DMS79 treated with DMSO at 0.1 percent for 48 hours (cell line): ENCODE measurements at regions not wholly inside any gene's neighbourhood (a gene's known extent, or its start where the extent isn't known, plus 50 kb on each side); places are given as distances from the start of the nearest gene placed in this dataset.
"Not testable (repeated sequence)": the region's sequence is repeated elsewhere in the genome, so short reads cannot be mapped to it uniquely, and the experiment has no call there.

Experiments used
- DNase-seq: peaks from one replicate; lab custom pipeline; 2025; lab: John Stamatoyannopoulos, UW

DNA sequence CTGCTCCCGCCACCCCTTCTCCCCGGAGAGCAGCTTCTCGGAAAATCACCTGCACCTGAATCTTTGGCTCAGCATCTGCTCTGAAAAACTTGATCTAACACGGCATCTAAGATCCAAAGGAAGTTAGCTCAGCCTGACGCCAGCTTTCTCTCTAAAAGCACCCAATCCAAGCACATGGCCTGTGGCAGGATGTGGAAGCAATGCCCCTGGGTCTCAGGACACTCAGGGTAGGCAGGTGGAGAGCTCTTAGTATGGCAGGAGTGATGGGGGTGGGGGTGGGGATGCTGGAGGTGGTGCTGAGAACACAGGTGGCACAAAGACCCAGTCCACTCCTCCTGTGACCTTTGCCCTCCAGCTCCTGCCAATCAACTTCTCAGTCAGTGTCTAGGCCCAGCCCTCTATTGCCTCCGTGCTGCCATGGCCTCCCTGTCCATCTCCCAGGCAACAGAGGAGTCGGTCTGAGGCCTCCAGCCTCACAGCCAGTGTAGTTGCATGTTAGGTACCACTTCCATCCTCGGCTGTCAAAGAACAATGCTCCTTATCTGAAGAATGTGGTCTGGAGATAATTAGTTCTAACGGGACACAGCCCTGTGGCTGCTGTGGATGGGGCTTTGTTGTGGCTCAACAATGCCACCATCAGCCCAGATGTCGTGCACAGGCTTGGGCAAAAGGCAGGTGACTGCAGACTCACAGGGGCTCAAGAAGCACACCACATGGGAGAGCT, 180.0 kb upstream of the C14orf180 start:
- DNase-seq, result no peak

DNA sequence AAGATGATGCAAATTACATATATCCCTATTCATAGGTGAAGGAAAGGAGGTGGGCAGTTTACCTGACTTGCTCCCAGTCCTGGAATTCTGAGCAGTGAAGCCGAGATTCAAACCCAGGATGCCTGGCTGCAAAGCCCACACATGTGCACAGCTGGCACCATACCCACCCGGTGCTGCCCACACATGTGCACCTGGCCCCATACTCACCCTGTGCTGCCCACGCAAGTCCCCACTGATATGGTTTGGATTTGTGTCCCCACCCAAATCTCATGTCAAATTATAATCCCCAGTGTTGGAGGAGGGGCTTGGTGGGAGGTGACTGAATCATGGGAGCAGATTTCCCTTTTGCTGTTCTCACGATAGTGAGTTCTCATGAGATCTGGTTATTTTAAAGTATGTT, 179.2 kb upstream of the C14orf180 start:
- no peak for DNase-seq

DNA sequence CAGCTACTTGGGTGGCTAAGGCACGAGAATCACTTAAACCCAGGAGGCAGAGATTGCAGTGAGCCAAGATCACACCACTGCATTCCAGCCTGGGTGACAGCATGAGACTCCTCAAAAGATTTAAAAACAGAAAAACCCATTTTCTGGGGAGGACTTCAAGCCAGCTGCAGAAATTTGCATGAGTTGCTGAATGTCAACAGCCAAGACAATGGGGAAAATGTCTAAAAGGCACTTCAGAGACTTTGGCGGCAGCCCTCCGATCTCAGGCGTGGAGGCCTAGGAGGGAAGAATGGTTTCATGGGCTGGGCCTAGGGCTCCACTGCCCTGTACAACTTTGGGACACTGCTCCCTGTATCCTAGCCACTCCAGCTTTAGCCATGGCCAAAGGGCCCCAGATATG, 177.8 kb upstream of the C14orf180 start:
- DNase-seq, result no peak

GRCh38 chr14:104402303-104402702, 177.3 kb upstream of the C14orf180 start:
- not testable (repeated sequence) for DNase-seq

DNA sequence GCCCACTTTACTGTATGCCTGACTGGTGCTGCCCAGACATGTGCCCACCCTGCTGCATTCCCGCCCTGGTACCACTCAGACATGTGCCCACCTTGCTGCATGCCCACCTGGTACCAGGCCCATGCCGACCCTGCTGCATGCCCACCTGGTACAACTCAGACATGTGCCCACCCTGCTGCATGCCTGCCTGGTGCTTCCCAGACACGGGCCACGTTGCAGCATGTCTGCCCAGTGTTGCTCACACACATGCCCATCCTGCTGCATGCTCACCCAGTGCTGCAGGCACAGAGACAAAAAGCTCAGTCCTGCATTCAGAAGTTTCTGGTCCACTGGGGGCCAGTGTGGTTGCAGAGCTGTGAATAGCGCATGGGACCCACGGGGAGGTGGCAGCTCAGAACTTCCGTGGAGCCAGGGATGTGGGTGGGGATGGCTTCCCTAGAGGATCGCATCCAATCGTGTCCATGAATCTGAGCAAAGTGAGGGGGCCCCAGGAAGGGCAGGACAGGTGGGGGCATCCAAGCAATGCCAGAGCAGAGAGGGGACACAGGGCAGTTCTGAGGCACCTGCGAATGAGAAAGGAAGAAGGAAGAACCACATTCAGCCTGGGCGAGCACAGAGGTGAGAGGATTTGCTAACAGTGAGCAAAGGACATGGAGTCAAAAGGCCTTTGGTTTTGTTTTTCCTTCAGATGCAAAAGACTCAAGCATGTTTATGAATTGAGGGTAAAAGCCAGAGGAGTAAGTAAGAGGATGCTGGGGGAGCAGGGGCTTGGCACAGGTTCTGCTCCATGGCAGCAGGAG, 175.9 kb upstream of the C14orf180 start:
- no peak for DNase-seq

DNA sequence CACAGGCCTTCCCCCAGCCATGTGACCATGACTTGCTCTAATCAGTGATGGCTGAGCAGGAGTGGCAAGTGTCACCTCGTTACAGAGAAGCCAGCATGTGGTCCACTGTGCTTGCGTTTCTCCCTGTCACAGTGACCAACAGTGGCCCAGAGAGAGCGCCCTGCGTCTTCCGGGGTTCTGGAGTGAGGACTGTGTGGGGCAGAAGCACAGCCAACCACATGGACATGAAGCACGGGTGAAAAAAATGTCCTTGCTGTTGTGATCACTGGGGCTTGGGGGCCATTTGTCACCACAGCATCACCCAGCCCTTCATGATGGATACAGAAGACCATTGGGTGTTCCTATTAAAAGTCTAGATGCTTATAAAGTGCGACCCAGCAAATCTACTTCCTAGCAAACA, 174.6 kb upstream of the C14orf180 start:
- DNase-seq, result no peak

DNA sequence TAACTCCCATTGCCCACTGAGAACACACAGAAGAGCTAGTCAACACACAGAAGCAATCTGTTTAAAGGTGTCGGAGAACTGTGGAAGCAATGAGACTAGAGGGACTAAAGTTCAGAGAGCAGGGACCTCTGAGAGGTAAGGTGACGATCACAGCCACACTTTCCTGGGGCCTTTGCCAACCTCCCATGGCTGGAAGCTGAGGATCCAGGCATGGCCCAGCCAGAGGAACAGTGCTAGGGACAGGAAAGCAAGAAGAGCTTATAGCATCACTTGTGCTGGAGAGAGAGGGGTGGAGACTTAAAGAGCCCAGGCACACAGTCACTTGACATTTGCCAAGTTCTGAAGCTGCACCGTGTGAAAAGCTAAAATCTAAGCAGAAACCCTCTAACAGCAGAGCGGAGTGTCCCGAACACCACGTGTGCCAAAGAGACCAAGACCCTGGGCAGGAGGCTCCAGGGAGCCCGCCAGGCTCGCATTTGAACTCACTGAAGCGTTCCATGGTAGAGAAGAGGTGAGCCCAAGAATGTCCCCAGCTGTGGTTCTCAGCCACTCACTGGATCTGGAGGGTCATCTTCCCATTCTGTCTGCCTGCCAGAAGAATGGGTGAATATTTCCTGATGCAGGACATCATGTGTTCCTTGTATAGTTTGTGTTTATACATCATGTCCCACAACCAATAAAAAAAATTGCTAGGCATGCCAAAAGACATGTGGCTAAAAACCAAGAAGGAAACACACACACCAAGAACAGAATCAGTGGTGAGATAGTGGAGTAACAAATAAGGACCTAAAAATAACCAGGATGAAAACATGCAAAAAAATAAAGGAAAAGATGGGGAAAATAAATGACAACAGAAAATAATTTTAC, 174.0 kb upstream of the C14orf180 start:
- DNase-seq, result no peak

DNA sequence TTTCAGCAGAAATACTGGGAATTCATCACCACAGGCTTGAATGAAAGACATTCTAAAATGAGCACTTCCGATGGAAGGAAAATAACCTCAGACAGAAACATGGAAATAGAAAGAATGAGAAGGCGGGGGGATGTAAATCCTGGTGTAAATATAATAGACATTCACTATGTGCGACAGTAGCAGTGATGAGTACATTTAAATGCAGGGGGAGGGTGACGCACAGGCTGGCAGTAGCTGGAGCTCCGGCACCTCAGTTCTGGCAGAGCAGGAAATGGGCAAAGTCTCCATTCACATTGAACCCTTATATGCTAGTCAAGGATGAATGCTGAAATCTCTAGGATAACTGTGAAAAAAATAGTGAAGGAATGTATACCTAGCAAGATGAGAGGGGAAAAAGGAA, 172.7 kb upstream of the C14orf180 start:
- no peak for DNase-seq

- DNase-seq, result no peak
Measured at GRCh38 chr14:104416383-104416782, 163.2 kb upstream of the C14orf180 start.

DNA sequence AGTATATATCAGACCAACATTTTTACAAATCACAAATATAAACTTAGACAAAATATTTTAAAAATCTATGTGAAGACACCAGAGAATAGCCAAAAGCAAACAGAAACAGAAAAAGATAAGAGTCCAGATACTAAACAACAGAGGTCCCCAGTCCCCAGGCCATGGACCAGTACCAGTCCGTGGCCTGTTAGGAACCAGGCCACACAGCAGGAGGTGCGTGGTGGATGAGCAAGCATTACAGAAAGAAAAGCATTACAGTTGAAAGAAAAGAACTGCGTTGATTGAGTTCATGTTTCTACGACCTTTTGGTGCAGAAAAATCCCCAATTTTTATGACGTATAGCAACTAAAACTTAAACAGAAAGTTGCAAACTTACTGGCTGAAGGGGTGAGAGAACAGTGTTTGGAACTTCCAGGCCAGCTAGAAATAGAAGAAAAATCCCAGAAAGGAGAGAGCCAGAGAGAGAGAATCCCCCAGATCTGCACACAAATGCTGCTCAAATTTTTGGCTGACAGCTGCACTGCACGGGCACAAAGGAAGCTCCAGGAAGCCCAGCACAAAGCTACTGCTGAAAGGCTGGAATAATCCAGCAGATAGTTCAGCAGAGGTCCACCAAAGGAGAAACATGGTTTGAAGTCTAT, 159.6 kb upstream of the C14orf180 start:
- no peak for DNase-seq

- peak; percentile 21 for DNase-seq
Measured at GRCh38 chr14:104420523-104420922, 159.0 kb upstream of the C14orf180 start.

- DNase-seq, result no peak
Measured at GRCh38 chr14:104420990-104421389, 158.6 kb upstream of the C14orf180 start.

DNA sequence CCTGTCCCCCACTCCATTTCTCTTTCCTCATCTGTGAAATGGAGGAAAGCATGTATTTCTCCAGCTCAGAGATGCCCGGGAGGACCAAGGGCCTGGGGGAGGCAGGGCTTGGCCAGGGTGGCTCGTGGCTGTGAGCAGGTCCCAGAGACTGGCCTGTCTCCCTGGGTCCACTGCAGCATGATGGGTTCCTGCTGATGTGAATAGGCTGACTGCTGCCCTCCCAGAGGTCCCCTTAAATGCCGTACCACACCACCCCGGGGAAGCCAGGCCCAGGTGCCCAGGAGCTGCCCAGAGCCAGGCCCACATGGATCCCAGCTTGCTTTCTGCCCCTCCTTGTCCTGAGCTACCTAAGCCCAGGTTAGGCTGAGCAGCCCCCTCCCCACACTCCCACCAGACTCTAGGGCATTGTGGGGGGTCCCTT, 158.2 kb upstream of the C14orf180 start:
- DNase-seq, result no peak

- peak; percentile 80 for DNase-seq
Measured at GRCh38 chr14:104421892-104422828, 157.4 kb upstream of the C14orf180 start.

GRCh38 chr14:104422837-104423681, 156.5 kb upstream of the C14orf180 start:
- peak; percentile 65 for DNase-seq

DNA sequence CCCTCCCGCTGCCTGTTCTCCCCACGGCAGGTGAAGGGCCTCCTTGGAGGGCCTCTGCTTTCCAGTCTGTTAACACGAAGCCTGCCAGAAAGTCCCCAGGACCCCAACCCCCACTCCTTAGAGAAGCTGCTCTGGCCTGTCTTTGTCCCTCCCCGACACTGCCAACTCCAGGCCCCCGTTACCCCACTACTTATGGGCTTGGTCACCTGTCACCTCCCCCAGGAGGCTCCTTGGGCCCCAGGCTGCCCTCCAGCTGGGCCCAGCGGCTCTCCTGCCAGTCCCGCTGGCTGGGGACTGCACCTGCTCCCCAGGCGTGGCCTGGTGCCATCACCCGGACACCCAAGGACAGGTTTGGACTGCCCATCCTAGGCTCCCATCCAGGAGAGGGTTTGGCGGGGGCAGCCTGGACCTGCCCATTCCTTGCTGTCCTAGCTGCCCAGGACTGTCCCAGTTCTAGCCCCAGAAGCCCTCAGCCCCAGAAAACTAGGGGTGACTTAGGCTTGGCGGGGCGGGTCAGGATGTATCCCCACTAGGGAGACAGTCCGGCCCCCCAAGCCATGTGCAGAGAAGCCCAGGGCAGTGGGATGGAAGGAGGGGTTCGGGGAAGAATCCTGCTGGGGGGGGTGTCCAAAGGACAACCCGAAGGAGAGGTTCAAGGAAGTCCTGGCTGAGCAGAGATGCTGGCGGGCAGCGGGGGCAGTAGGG, 155.7 kb upstream of the C14orf180 start:
- peak; percentile 86 for DNase-seq

DNA sequence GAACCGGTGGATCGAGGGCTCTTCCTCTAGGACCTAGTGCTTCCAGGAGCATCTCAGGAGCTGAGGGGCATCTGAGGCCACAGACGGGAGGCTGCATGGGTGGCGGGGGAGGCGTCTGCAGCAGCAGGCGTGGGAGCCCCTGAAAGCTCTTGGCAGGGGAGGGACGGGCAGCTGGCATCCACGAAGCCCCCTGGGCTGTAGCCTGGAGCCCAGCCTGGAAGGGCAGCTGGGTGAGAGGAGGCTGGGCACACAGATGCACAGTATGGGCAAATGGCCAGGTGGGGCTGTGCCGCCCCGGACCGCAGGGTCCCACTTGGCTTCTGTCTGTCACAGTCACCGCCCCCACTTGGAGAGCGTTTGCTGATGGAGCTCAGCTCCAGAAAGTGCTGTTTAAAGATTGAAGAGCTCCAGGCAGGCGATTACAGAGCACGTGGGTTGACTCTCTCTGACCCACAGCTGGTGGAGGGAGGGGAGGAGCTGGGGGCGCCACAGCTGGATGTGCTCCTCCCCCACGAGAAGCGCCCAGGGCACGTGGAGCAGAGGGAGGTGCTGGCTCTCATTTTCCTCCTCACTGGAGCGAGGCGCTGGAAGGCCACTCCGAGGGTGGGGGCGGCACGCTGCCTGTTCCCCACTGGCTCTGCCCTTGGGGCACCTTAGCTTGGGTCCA, 155.0 kb upstream of the C14orf180 start:
- peak; percentile 100 for DNase-seq

DNA sequence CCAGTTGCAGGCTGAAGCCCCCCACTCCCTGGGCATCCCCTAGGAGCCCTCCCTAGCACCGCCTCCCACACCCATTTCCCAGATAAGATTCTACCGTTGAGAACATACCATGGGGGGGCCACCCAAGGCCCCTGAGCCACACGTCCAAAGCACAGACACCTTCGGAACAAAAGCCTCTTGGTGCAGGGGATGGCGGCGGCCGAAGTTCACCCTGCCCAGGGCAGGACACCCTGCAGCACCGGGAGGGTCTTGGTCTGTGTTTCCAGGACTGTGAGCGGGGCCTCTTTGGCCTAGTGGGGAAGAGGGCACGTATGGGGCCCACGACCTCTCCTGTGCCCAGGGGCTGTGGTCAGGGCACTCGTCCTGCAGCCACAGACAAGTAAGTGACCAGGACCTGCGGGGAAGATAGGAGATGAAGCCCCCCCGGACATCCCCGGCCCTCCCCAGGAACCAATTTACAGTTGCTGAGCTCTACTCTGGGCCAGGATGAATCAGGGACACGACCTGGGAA, 154.3 kb upstream of the C14orf180 start:
- no peak for DNase-seq
